Activated B cell treated with CpG ODN at 0.5 μM for 24 hours (primary cell): ENCODE measurements at regions not wholly inside any gene's neighbourhood (a gene's known extent, or its start where the extent isn't known, plus 50 kb on each side); places are given as distances from the start of the nearest gene placed in this dataset.
"Not testable (repeated sequence)": the region's sequence is repeated elsewhere in the genome, so short reads cannot be mapped to it uniquely, and the experiment has no call there.

Experiments
- ATAC-seq: fragments of 200-7000 bp; cut with Tn5 transposase; one replicate; pipeline ENCODE4 v1.10.0; 2021; ENCODE audit warnings: low read depth, mild to moderate bottlenecking, moderate library complexity
- CTCF ChIA-PET: fragments of 350-600 bp; sonication (Branson Sonifier 250); formaldehyde crosslinking; loops from one replicate; lab custom pipeline; 2021; ENCODE audit warnings: antibody characterized with exemption; lab: Charles Lee
- POLR2A ChIA-PET: fragments of 350-600 bp; sonication (Branson Sonifier 250); formaldehyde crosslinking; loops from one replicate; lab custom pipeline; 2021; ENCODE audit warnings: antibody characterized with exemption; lab: Charles Lee
- DNase-seq: peaks from one replicate; pipeline ENCODE4 v3.0.0; 2022
- H3K27ac Mint-ChIP-seq: one replicate; pipeline ENCODE4 v1.8.0; 2020; ENCODE audit warnings: mixed read lengths
- H3K27me3 Mint-ChIP-seq: one replicate; pipeline ENCODE4 v1.8.0; 2021; ENCODE audit warnings: mixed read lengths
- H3K36me3 Mint-ChIP-seq: one replicate; pipeline ENCODE4 v1.8.0; 2021; ENCODE audit warnings: low read depth, mixed read lengths
- H3K4me1 Mint-ChIP-seq: one replicate; pipeline ENCODE4 v1.8.0; 2021; ENCODE audit warnings: mixed read lengths
- H3K4me3 Mint-ChIP-seq: one replicate; pipeline ENCODE4 v1.8.0; 2020; ENCODE audit warnings: mild to moderate bottlenecking, mixed read lengths
- H3K9me3 Mint-ChIP-seq: one replicate; pipeline ENCODE4 v1.8.0; 2020; ENCODE audit warnings: mixed read lengths
- intact Hi-C: fragments of 100-400 bp; cut with micrococcal nuclease; formaldehyde crosslinking; loops from one replicate; pipeline ENCODE4 v1.15.1; 2024
- TF ChIP-seq, protein P1 (sequence below): fragments of 200-600 bp; IDR thresholded peaks from one replicate; pipeline ENCODE4 v1.8.0; 2022; ENCODE audit warnings: antibody characterized with exemption, mild to moderate bottlenecking

GRCh38 chr2:150122156-150122555, 365.3 kb downstream of the RND3 start:
- no peak for ATAC-seq
- Mint-ChIP-seq H3K4me3 (no peak overlapping the region), H3K36me3 (no peaks in the 10 kb centered on the region), H3K27ac (no peak overlapping the region), H3K9me3 (no peaks in the 10 kb centered on the region), H3K27me3 (no peaks in the 10 kb centered on the region), H3K4me1 (no peaks in the 10 kb centered on the region)
- DNase-seq = no peak
- intact Hi-C loops = no loop called here
- ChIA-PET CTCF (no interaction called here), POLR2A (no interaction called here)
- TF ChIP-seq, protein P1, sequence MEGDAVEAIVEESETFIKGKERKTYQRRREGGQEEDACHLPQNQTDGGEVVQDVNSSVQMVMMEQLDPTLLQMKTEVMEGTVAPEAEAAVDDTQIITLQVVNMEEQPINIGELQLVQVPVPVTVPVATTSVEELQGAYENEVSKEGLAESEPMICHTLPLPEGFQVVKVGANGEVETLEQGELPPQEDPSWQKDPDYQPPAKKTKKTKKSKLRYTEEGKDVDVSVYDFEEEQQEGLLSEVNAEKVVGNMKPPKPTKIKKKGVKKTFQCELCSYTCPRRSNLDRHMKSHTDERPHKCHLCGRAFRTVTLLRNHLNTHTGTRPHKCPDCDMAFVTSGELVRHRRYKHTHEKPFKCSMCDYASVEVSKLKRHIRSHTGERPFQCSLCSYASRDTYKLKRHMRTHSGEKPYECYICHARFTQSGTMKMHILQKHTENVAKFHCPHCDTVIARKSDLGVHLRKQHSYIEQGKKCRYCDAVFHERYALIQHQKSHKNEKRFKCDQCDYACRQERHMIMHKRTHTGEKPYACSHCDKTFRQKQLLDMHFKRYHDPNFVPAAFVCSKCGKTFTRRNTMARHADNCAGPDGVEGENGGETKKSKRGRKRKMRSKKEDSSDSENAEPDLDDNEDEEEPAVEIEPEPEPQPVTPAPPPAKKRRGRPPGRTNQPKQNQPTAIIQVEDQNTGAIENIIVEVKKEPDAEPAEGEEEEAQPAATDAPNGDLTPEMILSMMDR = no peak

GRCh38 chr2:150120326-150120955, 367.0 kb downstream of the RND3 start:
- ATAC-seq (no peak), DNase-seq (no peak)
- H3K27me3 Mint-ChIP-seq = no peaks in the 10 kb centered on the region
- no peak overlapping the region for H3K27ac Mint-ChIP-seq
- POLR2A ChIA-PET = no interaction called here
- H3K4me3 Mint-ChIP-seq = no peak overlapping the region
- TF ChIP-seq, protein P1 = no peak
- intact Hi-C loops = no loop called here
- CTCF ChIA-PET = no interaction called here
- no peaks in the 10 kb centered on the region for H3K4me1 Mint-ChIP-seq
- H3K9me3 Mint-ChIP-seq = no peaks in the 10 kb centered on the region
- H3K36me3 Mint-ChIP-seq = no peaks in the 10 kb centered on the region

- DNase-seq (no peak), ATAC-seq (no peak)
- Mint-ChIP-seq H3K9me3 (no peaks in the 10 kb centered on the region), H3K36me3 (no peaks in the 10 kb centered on the region), H3K4me1 (no peaks in the 10 kb centered on the region), H3K27me3 (no peaks in the 10 kb centered on the region), H3K4me3 (no peak overlapping the region), H3K27ac (no peak overlapping the region)
- ChIA-PET POLR2A (no interaction called here), CTCF (no interaction called here)
- intact Hi-C loops = no loop called here
- TF ChIP-seq, protein P1 = no peak
These were observed 367.6 kb downstream of the RND3 start for GRCh38 chr2:150119819-150120218.

DNA sequence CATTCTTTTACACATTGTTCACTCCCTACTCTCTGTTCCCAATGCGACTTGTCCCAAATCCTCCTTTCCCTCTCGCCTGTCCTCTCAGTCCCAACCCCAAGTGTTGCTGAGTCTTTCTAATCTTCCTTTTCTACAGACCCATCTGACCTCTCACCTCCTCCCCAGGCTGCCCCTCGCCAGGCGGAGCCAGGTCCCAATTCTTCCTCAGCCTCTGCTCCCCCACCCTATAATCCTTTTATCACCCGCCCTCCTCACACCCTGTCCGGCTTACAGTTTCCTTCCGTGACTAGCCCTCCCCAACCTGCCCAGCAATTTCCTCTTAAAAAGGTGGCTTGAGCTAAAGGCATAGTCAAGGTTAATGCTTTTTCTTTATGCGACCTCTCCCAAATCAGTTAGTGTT, 373.4 kb downstream of the RND3 start:
- DNase-seq, H3K27me3 Mint-ChIP-seq, POLR2A ChIA-PET, CTCF ChIA-PET, H3K4me1 Mint-ChIP-seq, H3K27ac Mint-ChIP-seq, ATAC-seq, intact Hi-C loops, H3K36me3 Mint-ChIP-seq, H3K9me3 Mint-ChIP-seq, H3K4me3 Mint-ChIP-seq: not testable (repeated sequence)

- ATAC-seq = no peak
- Mint-ChIP-seq H3K36me3 (no peaks in the 10 kb centered on the region), H3K4me1 (no peaks in the 10 kb centered on the region), H3K27me3 (no peaks in the 10 kb centered on the region), H3K9me3 (peaks cover 6% of the 10 kb centered on the region), H3K27ac (no peak overlapping the region), H3K4me3 (no peak overlapping the region)
- TF ChIP-seq, protein P1 = no peak
- ChIA-PET CTCF (no interaction called here), POLR2A (no interaction called here)
- intact Hi-C loops = no loop called here
- DNase-seq = no peak
These were observed 376.9 kb downstream of the RND3 start for GRCh38 chr2:150110548-150110947.

DNA sequence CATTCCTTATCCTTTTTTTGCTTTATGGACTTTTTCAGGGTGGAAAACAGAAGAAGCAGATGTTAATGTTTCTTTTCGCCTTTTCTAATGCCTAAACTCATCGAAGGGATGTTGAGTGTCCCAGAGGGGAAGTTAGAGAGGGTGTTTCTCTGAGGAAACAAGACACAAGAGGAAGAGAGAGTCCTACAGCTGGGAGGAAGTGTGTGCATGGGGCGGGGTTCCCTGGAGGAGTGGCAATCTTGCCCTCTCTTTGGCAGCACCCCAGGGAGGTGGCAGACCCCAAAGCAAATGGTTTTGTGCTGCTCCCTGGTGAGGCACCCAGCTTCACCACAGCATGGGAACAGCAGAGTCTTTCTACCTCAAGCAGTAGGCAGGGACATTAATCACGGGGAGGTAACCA, 377.6 kb downstream of the RND3 start:
- Mint-ChIP-seq H3K4me3 (no peak overlapping the region), H3K27ac (no peak overlapping the region)
- CTCF ChIA-PET = no interaction called here

More for the DNA sequence above, 377.6 kb downstream of the RND3 start:
- Mint-ChIP-seq H3K36me3 (no peaks in the 10 kb centered on the region), H3K9me3 (peaks cover 6% of the 10 kb centered on the region), H3K4me1 (no peaks in the 10 kb centered on the region), H3K27me3 (no peaks in the 10 kb centered on the region)
- no peak for ATAC-seq
- POLR2A ChIA-PET = no interaction called here
- TF ChIP-seq, protein P1 = no peak
- DNase-seq = no peak
- intact Hi-C loops = no loop called here
